Middle frontal gyrus (tissue), 1 donor: ENCODE measurements at regions not wholly inside any gene's neighbourhood (a gene's known extent, or its start where the extent isn't known, plus 50 kb on each side); places are given as distances from the start of the nearest gene placed in this dataset.

Source experiments
- DNase-seq: peaks from one replicate; pipeline ENCODE4 v3.0.0-alpha.2; 2015; ENCODE audit warnings: low spot score; ENCODE audit errors: extremely low spot score

DNA sequence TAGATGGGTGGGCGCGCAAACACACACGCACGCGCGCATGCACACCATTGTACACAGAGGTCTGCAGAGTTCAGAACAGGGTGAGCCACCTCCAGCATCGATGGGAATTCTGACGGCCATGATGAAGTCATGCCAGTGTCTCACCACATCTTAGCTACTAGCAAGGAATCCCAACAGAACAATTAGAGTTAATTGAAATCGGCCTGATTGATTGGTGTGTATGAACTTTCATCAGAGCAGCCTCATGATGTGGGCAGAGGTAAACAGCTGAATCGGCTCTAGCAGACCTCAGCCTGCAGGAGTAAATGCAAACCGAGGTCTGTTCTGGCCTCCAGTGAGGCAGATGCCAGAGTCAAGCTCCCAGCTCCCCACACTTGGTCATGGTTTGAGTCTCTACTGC lies 200.6 kb downstream of the CBLN1 start:
- no peak for DNase-seq

DNA sequence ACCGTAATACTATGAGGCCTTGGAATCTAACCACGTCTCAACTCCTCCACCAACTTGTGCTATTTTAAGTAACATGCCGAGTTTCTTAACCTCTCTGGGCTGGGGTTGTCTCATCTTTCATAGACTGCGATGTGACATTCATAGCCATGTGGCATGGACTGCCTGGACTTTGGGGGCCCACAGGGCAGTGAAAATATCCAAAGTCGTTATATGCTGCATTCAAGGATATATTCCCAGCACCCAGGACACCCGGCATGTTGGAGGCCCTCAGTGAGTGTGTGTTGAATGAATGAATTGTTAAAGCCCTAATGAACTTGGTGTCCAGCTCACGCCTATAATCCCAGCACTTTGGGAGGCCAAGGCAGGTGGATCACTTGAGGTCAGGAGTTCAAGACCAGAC lies 203.1 kb downstream of the CBLN1 start:
- no peak for DNase-seq

DNA sequence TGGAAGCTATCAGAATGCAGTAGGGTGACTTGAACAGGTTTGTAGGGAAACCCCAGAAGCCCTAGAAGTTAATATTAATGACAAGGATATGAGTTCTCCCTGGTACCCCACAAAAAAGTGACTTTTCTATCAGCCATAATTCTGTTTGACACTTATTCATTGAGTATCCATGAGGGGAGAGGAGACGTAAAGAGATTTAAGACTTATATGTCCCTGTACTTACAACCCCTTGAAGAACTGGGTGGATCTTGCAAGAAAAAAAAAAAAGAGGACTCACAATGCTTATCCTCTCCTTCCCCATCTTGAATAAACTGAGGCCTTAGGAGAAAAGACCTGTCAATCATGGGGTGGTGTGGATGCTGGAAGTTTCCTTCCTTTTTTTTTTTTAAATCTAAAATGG lies 203.5 kb downstream of the CBLN1 start:
- no peak for DNase-seq

DNA sequence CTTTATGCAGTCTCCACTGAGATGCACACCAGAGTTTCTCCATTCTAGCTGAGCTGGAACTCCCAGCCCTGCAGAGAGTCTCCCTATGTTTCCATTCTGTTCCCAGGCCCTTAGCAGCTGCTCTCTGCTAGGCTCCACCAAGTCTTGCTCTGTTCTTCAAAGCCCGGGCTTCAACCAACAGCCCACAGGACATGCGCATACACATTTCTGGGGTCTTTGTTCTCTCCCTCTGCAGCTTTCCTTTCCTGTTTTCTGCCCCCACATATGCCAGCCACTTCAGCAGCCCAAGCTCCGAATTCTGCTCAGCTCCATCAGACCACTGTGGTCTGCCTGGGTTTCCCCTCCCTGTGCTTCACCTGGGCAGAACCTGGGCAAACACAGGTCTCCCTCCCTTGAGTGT lies 205.9 kb downstream of the CBLN1 start:
- no peak for DNase-seq

DNA sequence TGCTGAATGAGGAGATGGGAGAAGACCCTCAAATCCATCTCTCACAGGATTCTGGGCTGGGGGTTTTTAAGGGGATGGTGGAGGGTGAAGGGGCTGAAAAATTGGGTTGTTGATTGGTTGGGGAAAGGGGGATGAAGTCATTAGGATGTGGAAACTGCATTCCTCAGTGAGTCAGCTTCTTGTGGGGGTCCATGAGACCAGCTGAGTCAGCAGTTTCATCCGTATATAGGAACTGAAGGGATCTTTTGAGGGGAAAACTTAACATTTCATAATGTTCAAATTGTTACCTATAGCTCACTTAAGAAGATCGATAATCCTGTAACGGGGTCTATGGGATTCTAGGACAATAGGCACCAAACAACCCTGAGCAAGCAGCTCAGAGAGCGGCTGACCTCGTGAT lies 213.4 kb downstream of the CBLN1 start:
- DNase-seq, result no peak

DNA sequence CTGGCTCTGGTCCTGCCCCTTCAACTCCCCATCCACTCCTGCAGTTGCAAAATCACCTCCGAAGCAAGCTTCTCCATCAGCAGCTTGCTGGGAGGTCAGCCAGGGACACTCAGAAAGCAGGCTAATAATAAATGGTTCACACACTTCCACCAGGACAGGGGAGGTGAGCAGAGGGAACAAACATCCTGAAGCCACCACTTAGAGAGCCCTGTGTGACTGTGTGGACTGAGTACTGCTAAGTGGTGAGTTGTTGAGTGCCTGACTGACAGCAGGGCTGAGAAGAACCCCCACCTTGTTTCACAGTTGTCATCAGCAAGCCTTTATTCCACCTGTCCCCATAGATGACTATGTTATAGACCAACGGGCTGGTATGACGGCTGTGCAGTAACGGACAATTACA lies 213.9 kb downstream of the CBLN1 start:
- DNase-seq, result no peak

DNA sequence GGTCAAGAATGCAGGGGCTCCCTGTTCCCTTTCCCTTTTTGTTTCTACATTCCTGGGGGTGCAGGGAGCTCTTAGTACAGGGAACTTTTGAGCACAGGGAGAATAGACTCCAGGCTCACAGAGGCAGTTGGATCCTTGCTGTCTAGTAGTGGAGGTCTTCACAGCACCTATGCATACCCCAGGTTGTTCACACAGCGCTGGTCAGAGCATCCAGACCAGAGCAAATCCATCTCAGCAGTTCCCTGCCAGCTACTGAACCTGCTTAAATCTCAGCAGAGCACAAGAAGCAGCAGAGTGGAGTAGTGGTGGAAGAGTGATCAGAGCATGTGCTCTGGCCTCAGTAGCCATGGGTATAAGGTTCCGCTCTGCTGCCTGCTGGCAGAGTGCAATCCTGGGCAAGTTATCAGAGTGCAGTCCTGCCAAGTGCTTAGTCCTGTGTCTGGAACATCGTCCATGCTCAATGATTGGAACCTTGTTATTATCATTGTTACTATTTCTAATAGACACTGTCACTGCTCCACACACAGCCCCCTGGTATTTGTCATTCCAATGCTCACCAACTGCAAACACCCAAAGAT lies 220.4 kb downstream of the CBLN1 start:
- DNase-seq, result no peak

DNA sequence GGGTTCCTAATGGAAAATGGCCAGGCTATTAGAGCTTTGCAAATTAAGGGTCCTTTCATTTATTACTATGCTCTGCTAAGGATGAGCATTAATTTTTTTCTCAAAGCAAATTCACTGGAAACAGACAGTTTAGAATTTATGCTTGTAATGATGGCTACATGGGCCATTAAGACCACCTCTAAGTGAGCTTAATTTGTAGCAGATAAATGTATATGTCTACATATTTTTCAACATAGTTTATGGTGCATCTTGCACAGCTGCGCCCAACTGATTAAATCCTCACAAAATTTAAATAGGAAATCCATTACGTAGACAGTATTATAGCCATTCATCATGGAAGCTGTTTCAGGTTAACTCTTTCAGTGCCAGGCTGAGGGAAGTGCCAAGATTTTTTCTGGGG lies 220.9 kb downstream of the CBLN1 start:
- DNase-seq, result no peak

DNA sequence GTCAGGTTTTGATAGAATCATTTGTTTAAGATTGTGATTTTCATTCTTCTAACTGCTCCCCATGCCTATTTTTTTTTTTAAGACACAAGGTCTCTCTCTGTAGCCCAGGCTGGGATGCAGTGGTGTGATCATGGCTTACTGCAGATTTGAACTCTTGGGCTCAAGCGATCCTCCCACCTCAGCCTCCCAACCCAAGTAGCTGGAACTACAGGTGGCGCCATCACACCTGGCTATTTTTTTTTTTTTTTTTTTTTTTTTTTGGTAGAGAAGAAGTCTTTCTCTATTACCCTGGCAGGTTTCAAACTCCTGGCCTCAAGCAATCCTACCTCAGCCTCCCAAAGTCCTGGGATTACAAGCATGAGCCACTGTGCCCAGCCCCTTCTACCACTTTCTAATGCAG lies 223.3 kb downstream of the CBLN1 start:
- DNase-seq, result no peak

DNA sequence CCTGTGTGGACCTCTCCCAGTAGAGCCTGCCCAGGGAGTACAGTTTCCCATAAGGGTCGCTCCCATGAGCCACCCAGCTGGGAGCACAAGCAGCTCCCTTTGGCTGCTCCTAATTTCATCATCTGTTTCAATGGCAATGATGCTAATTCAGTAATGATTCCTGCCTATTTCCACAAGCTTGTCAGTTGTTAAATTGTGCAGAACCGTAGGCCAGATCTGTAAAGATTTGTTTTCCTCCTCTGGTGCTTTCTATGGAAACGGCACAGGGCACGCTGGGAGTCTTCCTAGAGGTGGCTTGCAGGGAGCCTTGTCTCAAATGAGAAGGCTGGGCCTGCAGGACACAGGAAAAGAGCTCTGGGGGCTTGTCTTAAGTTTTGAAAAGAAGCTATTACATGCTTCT lies 223.7 kb downstream of the CBLN1 start:
- DNase-seq, result no peak

DNA sequence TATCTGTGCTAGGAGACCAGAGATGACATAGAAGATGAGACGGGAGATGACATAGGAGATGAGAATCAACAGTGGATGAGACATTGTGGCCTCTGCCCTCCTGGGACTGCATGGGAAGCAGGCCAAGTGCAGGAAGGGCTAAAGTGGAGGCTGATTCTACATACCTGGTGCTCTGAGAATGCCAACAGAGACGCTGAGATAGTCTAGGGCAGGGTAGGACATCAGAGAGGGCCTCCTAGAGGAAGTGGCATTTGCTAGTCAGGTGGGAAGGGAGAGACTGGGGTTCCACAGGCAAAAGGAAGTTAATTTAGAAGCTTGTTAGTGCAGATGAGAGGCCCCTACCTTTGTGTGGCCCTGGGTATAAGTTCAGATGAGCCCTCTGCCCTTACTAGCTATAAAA lies 224.2 kb downstream of the CBLN1 start:
- no peak for DNase-seq

DNA sequence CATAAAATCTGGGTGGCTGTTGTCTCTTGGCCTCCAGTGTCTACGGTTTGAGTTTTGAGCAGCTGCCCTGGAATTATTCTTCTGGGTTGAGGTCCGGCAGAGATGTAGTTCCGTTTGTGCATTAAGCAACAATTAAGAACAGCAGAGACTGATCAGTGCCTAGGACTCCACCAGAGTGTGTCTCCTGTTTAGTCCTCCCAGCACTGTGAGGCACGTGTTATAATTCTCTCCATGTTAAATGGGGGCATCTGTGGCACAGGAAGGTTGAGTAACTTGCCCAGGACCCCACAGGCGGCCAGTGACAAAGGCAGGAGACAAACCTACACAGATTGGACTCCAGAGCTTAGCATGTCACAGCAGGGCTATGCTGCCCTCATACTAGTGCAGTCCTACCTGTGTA lies 225.1 kb downstream of the CBLN1 start:
- DNase-seq, result no peak

DNA sequence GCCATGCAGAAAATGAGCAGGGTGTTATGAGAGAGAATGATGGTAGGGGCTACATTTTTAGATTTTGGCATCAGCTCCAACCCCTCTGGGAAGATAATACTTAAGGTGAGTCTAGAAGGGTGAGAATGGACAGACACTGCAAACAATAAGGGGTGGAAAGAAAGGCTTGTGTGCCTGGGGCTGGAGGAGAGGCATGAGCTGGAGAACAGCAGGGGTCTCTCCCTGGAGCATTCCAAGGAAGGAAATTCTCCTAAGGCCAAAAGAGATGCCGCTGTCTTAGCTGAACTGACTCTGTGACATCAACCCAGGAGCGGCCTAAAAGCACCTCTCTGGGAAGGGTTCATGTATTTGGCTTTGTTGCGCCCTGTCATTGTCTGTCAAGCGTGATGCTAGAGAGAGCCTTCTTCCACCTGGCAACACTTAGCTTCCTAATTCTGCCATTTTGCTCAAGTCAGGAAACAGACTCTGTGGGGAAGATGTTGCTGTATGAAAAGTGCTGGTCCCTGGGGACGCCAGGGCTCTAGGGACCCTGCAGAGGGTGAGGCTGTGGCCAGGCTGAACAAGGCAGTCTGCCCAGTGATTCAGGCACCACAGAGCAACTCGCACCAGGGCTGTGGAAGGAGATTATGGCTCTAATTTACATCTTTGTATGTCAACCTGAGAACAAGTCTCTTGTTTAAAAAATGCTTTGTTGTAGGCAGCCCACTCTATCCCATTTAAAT lies 225.7 kb downstream of the CBLN1 start:
- DNase-seq, result no peak

DNA sequence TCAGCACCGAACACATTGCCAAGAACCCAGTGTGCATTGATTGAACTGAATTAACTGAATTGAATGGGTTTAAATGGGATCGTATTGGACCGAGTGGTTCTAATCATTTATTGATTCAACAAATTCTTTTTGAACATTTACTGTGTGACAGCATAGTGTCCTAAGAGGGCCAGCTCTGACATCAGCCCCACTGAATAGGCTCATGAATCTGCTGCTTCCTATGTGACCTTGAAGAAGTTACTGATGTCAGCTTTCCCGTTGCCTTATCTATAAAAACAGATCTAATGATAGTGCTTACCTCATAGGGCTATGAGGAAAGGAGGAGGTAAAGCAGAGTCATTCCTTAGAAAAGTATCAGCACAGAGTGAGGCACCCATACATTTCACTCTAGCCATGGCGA lies 226.3 kb downstream of the CBLN1 start:
- no peak for DNase-seq

DNA sequence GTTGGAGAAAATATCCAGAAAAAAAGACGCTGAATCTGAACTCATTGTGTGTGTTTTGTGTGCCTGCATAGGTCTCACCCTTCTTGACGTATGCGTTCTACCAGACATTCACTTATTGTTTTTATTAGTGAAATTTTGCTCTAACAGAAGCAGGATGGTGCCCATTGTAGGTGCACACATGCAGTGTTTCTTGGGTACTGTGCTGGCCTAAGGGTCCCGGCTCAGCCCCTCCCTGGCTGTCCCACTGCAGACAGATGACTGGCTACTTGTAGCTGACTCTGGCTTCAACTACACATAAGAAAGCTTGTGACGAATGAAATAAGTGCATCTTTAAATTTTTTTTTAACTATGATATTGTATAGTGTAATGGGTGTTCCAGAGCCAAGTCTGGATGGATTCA lies 227.0 kb downstream of the CBLN1 start:
- DNase-seq, result no peak

DNA sequence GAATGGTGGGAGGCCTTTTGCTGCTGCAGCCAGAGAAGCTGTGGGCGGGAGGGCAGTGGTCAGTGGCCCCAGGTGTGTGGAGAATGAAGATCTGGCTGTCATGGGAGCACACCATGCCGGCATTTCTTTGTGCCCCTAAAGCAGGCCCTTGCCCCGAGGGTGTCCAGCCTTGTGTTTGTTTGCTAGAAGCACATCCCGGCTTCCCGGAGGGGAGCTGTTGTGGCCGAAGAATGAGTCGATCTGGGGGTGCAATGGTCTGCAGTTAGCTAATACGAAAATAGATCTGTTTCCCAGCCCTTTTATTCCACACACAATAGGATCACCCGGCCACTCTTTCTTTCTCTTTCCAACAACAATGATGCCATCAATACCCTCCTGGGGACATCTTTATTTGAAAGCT lies 228.8 kb downstream of the CBLN1 start:
- no peak for DNase-seq

DNA sequence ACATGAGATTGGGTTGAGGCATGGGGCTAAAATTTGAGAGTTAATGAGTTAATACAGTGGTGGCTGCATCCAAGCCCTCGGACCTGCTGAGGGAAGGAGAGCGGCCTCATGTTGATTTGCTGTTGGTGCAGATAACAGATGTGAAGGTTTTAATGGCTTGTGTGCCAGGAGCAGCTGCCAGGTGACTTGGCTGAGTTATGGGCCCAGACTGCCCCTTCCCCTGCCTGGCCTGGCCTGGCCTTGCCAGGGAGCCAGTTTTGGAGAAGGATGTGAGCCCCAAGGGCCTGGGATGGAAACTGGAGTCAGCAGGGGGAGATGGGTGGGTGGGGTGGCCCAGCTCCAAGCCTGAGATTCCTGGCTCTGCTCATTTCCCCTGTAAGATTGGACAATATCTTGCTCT lies 230.1 kb downstream of the CBLN1 start:
- DNase-seq, result no peak

DNA sequence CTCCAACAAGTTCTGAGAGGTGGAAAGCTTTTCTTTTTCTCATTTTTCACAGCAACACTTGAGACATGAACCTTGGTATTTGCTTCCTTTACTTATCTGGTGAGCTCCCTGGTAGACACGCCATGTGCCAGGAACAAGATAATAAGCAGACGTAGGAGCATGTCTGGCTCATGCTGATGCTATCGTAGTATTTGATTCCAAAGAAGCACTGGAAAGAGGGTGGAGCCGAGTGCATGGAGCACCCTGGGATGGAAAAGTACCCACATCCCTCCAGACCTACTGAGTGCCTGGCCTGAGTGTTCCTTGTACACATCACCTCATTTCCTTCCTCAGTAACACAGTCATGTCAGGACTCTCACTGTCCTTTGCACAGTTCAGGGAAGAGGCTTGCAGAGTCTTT lies 231.0 kb downstream of the CBLN1 start:
- DNase-seq, result no peak

DNA sequence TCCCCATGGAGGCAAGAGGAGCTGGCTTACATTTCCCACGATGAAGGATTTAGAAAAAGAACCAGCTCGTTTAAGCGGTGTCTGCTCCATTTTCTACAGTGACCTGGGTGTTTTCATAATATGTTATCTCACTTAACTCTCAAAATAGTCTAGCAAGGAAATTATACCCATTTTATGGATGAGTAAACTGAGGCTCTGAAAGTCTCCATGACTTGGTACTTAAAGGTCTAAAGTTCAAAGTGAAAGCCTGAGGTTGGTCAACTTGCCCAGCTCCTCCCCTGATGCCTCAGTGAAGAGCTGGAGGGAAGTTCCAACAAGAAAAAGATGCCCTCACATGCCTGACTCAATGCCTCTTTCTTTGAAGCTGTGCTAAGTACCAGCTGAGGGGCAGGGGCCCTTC lies 232.0 kb downstream of the CBLN1 start:
- DNase-seq, result no peak

DNA sequence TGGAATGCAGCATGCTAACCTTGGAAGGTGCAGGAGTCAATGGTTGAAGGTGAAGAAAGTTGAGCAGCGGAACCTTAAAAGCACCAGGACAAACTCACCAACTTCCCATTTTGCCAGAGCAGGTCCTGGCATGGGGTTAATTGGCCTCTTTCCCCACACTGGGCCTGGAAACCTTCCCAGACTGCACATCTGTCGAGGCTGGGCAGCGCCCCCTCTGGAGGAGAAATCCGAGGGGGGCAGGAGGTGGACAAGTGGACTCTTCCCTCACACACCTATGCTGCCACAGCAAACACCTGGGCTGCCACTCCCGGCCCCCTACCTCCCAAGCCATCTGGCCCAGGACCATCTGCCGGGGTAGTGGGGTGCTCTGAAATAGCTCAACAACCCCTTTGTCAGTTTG lies 232.4 kb downstream of the CBLN1 start:
- no peak for DNase-seq

DNA sequence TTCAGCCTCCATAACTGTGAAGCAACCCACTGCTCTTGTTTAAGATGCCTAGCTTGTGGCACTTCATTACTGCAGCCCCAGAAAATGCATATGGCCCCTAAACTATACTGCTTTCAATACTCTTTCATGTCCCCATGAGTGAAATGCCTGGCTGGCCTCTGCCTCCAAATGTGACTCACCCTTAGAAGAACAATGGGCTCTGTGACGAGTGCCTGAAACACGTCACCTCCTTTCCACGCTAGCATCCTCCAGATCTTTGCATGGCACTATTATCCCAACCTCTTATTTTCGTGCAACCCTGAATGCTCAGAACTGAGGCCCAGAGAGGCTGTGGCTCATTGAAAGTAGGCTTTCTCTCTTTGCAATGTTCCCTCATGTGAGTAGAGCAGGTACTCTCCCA lies 233.1 kb downstream of the CBLN1 start:
- no peak for DNase-seq

DNA sequence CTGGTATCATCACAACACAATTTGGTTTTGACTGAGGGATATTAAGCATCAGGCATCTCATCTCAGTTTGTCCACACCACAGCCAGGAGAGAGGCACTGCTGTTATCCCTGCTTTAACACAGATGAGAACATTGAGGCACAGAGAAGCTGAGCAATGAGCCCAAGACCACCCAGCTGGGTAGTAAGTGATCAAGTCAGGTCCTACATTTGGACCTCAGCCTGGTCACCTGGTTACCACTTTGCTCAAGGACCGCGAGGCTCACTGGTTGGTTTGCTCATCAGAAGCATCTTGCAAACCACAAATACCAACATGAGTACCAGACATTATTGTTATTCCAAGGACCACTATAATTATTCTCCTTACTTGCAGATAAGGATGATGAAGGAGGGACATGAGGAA lies 245.5 kb downstream of the CBLN1 start:
- DNase-seq, result no peak

DNA sequence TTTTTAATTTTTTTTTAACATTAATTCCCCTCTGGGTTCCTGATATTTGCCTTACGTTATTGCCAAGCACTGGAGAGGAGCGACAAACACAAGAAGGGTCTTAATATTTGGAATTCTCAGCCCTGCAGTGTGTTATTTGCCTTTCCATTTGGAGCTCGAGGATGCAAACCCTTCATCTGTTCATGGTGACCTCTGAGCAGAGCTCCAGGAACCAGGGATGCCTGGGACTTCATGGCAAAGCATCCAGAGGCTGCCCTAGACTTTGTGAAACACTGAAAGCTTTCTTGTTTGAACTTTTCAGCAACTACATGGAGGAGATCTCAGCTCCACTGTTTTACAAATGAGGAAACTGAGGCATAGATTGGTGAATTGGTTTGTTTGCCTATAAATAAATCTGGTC lies 254.2 kb downstream of the CBLN1 start:
- DNase-seq, result no peak
